ENCODE measurements at regions not wholly inside any gene's neighbourhood (a gene's known extent, or its start where the extent isn't known, plus 50 kb on each side); places are given as distances from the start of the nearest gene placed in this dataset.

GRCh38 chr10:81688459-81688858 is 186.5 kb upstream of the NRG3 start:
- no peak for TF ChIP-seq CTCF (IDR thresholded peaks at IDR 0.05)
- no peak for TF ChIP-seq POLR2A (IDR thresholded peaks at IDR 0.05; ENCODE audit: low read depth)

All from esophagus muscularis mucosa (tissue), 3 donors.